Left lung (tissue), 4 donors: ENCODE measurements at regions not wholly inside any gene's neighbourhood (a gene's known extent, or its start where the extent isn't known, plus 50 kb on each side); places are given as distances from the start of the nearest gene placed in this dataset.

Source experiments
- ATAC-seq: fragments of 200-7000 bp; cut with Tn5 transposase; one replicate; pipeline ENCODE4 v1.9.1; 2020; ENCODE audit warnings: moderate library complexity
- DNase-seq, 4 donors: peaks; one replicate each; pipeline ENCODE4 v3.0.0-alpha.2; 2013 to 2020
- H3K27ac ChIP-seq, 2 donors: fragments of 200-600 bp; sonication (generic) in 1 of 2; one replicate each; pipeline versions ENCODE4 v1.5.0 to v1.8.0; 2020 to 2021
- H3K27me3 ChIP-seq, 2 donors: fragments of 200-600 bp; sonication (generic) in 1 of 2; one replicate each; pipeline versions ENCODE4 v1.5.0 to v1.8.0; 2020 to 2021
- H3K36me3 ChIP-seq, 2 donors: fragments of 200-600 bp; sonication (generic) in 1 of 2; one replicate each; pipeline versions ENCODE4 v1.5.0 to v1.8.0; 2020 to 2021
- H3K4me1 ChIP-seq, 2 donors: fragments of 200-600 bp; one replicate each; pipeline ENCODE4 v1.8.0; 2021
- H3K4me3 ChIP-seq, 2 donors: fragments of 200-600 bp; sonication (generic) in 1 of 2; one replicate each; pipeline versions ENCODE4 v1.5.0 to v1.8.0; 2020 to 2021; ENCODE audit warnings: mild to moderate bottlenecking in 1 of 2
- H3K9me3 ChIP-seq, 2 donors: fragments of 200-600 bp; sonication (generic) in 1 of 2; one replicate each; pipeline versions ENCODE4 v1.5.0 to v1.8.0; 2020 to 2021
- intact Hi-C, 2 donors: fragments of 100-400 bp; cut with DNase I; formaldehyde crosslinking; loops; one replicate each; pipeline versions ENCODE4 v1.11.2 to v1.14.2; 2022
- TF ChIP-seq, protein P1 (sequence below), 2 donors: fragments of 200-600 bp; sonication (generic) in 1 of 2; IDR thresholded peaks; one replicate each; pipeline versions ENCODE4 v1.5.0 to v1.8.0; 2021; ENCODE audit warnings: antibody characterized with exemption in 2 of 2
- donor health status: DM: no; HTN: yes; CAD: no.
- donor health status: DM: no; HTN: no; CAD: no.

DNA sequence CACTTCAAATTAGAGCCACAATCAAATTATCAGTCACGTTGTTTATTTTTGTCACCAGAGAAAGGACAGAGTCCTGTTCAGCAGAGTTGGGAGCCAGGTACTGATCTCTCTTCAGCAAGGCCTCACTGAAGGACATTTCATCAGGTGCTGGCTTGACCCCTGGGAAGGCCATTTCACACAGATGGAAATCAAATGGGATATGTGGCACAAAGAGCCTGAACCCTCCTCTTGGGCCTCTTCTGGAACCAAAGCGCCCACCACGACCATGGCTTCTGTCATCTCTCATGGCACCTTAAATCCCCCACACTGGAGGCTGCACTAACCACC is 121.5 kb downstream of the PTCSC3 start:
- no peak for ATAC-seq
- TF ChIP-seq, protein P1, sequence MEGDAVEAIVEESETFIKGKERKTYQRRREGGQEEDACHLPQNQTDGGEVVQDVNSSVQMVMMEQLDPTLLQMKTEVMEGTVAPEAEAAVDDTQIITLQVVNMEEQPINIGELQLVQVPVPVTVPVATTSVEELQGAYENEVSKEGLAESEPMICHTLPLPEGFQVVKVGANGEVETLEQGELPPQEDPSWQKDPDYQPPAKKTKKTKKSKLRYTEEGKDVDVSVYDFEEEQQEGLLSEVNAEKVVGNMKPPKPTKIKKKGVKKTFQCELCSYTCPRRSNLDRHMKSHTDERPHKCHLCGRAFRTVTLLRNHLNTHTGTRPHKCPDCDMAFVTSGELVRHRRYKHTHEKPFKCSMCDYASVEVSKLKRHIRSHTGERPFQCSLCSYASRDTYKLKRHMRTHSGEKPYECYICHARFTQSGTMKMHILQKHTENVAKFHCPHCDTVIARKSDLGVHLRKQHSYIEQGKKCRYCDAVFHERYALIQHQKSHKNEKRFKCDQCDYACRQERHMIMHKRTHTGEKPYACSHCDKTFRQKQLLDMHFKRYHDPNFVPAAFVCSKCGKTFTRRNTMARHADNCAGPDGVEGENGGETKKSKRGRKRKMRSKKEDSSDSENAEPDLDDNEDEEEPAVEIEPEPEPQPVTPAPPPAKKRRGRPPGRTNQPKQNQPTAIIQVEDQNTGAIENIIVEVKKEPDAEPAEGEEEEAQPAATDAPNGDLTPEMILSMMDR (IDR thresholded peaks at IDR 0.05) = no peak

DNA sequence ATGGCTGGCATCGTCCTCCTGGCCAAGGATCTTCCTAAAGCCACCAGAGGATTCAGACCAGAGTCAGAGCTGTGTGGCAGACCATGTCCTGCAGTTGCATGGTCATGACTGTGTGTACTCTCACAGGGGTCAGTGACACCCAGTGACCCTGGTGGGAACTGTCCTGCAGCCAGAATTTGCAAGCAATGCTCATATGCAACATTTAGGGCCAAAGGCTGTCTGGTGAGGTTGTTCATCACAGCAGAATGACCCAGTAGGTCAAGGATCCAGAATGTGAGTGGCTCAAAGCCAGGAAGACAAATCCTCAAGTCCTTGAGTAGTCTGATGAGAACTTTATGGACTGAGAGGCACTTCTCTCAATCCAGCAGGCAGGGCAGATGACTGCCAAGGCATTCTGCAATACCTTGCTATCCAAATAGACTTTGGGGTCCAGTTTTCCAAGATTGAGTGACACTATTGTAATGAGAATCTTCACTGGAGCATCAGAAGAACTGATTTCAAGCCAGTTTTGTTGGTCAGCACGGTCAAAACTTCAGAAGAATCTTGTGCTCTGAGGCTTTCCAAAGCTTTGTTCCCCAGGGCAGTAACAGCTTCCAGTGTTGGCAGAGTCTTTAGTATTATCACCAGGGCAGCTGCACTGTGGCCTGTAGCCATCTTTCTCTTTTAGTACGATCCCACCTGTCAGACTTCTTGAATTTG is 122.0 kb downstream of the PTCSC3 start:
- TF ChIP-seq, protein P1 (IDR thresholded peaks at IDR 0.05) = no peak
- intact Hi-C loops = no loop called here
- no peak overlapping the region for H3K4me3 ChIP-seq
- DNase-seq = no peak
- H3K27me3 ChIP-seq = no peaks in the 10 kb centered on the region
- H3K36me3 ChIP-seq = no peaks in the 10 kb centered on the region
- no peak overlapping the region for H3K27ac ChIP-seq
- H3K9me3 ChIP-seq = no peaks in the 10 kb centered on the region
- no peak for ATAC-seq
- H3K4me1 ChIP-seq = no peaks in the 10 kb centered on the region

More for the DNA sequence above, 121.5 kb downstream of the PTCSC3 start:
- no peak overlapping the region for H3K27ac ChIP-seq
- no peaks in the 10 kb centered on the region for H3K4me1 ChIP-seq
- H3K9me3 ChIP-seq = no peaks in the 10 kb centered on the region
- H3K27me3 ChIP-seq = no peaks in the 10 kb centered on the region
- H3K36me3 ChIP-seq = no peaks in the 10 kb centered on the region
- DNase-seq = no peak
- intact Hi-C loops = no loop called here
- H3K4me3 ChIP-seq = no peak overlapping the region

DNA sequence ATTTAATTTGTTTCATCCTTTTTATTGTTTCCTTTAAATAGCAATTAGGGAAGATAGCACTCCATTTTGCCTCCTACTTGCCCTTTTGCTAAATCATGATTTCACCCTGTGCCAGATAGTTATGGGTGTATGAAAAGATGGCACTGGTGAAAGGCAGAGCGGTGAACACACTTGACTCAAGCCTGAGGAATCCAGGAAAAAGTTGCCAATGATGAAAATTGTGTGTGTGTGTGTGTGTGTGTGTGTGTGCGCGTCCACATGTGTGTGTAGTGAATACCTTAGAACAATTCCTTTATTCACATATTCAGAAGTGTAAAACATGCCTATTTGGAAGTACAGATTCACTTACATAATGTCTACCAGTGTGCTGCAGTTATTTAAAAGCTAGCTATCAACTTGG is 123.8 kb downstream of the PTCSC3 start:
- intact Hi-C loops = no loop called here
- H3K9me3 ChIP-seq = no peaks in the 10 kb centered on the region
- no peak for DNase-seq
- no peak overlapping the region for H3K27ac ChIP-seq
- TF ChIP-seq, protein P1 (IDR thresholded peaks at IDR 0.05) = no peak
- no peak overlapping the region for H3K4me3 ChIP-seq
- no peaks in the 10 kb centered on the region for H3K27me3 ChIP-seq
- no peaks in the 10 kb centered on the region for H3K4me1 ChIP-seq
- no peaks in the 10 kb centered on the region for H3K36me3 ChIP-seq
- ATAC-seq = no peak

DNA sequence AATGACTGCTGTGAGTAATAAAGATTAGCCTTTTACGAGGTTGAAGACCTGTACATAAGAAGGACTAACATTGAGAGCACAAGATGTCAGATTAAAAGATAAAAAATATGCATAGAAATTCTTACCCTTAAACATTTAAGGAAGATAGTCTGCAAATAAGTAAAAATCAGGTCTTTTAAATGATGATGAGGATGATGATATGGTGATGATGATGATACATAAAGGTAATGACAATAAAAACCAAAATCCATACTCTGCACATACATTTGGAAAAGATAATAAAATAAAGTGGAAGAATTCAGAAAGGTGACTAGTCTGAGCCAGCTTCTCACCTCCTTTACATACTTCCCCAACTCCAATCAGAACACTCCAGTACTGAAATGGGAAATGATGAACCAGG is 124.5 kb downstream of the PTCSC3 start:
- TF ChIP-seq, protein P1 (IDR thresholded peaks at IDR 0.05) = no peak
- no peak for DNase-seq
- intact Hi-C loops = no loop called here
- Histone ChIP-seq H3K36me3 (no peaks in the 10 kb centered on the region), H3K27ac (no peak overlapping the region), H3K4me1 (no peaks in the 10 kb centered on the region), H3K27me3 (no peaks in the 10 kb centered on the region), H3K9me3 (no peaks in the 10 kb centered on the region), H3K4me3 (no peak overlapping the region)
- ATAC-seq = no peak

GRCh38 chr14:36048667-36049066 is 127.9 kb downstream of the PTCSC3 start:
- no peaks in the 10 kb centered on the region for H3K9me3 ChIP-seq
- intact Hi-C loops = no loop called here
- DNase-seq (no peak), ATAC-seq (no peak)
- TF ChIP-seq, protein P1 (IDR thresholded peaks at IDR 0.05) = no peak
- no peaks in the 10 kb centered on the region for H3K4me1 ChIP-seq
- no peak overlapping the region for H3K27ac ChIP-seq
- no peak overlapping the region for H3K4me3 ChIP-seq
- no peaks in the 10 kb centered on the region for H3K36me3 ChIP-seq
- no peaks in the 10 kb centered on the region for H3K27me3 ChIP-seq
